Esophagus squamous epithelium (tissue), 4 donors: ENCODE measurements at regions not wholly inside any gene's neighbourhood (a gene's known extent, or its start where the extent isn't known, plus 50 kb on each side); places are given as distances from the start of the nearest gene placed in this dataset.

Experiments used
- CTCF ChIP-seq, 6 experiments: fragments of 450-650 bp in 4 of 6; fragments of 200-600 bp in 2 of 6; sonication (generic) in 2 of 6; IDR thresholded peaks; one replicate each; pipeline ENCODE4 v1.5.1; 2016 to 2019; ENCODE audit warnings: antibody characterized with exemption in 6 of 6, mild to moderate bottlenecking in 4 of 6, moderate library complexity in 4 of 6
- POLR2A ChIP-seq, 4 donors: fragments of 450-650 bp; IDR thresholded peaks; one replicate each; pipeline ENCODE4 v1.6.1; 2017; ENCODE audit warnings: antibody characterized with exemption in 4 of 4, mild to moderate bottlenecking in 4 of 4, moderate library complexity in 3 of 4

GRCh38 chr2:129428086-129428660, 551.3 kb upstream of the RAB6C start:
- TF ChIP-seq CTCF (IDR thresholded peaks at IDR 0.05) (no peak), POLR2A (IDR thresholded peaks at IDR 0.05) (no peak)
